HG02885 (cell line): ENCODE measurements at regions not wholly inside any gene's neighbourhood (a gene's known extent, or its start where the extent isn't known, plus 50 kb on each side); places are given as distances from the start of the nearest gene placed in this dataset.

Experiments
- ATAC-seq: cut with Tn5 transposase; IDR thresholded peaks from one replicate; pipeline ENCODE4 v1.9.1; 2021; ENCODE audit warnings: mild to moderate bottlenecking; ENCODE audit not compliant: unreplicated experiment, poor library complexity

- no peak for ATAC-seq
Measured at GRCh38 chr4:28916585-28916984, 1803.6 kb upstream of the PCDH7 start.

- no peak for ATAC-seq
Measured at GRCh38 chr4:28918871-28919270, 1801.3 kb upstream of the PCDH7 start.

- no peak for ATAC-seq
Measured at GRCh38 chr4:28921886-28922285, 1798.3 kb upstream of the PCDH7 start.

GRCh38 chr4:28926156-28926555 lies 1794.0 kb upstream of the PCDH7 start:
- ATAC-seq = no peak

- no peak for ATAC-seq
Measured at GRCh38 chr4:28942631-28943030, 1777.5 kb upstream of the PCDH7 start.

- no peak for ATAC-seq
Measured at GRCh38 chr4:28947374-28947773, 1772.8 kb upstream of the PCDH7 start.

- ATAC-seq = no peak
Measured at GRCh38 chr4:28948501-28948900, 1771.7 kb upstream of the PCDH7 start.

GRCh38 chr4:28966982-28967381 lies 1753.2 kb upstream of the PCDH7 start:
- no peak for ATAC-seq

- ATAC-seq = no peak
Measured at GRCh38 chr4:28973587-28974350, 1746.4 kb upstream of the PCDH7 start.

GRCh38 chr4:28976369-28976768 lies 1743.8 kb upstream of the PCDH7 start:
- no peak for ATAC-seq

GRCh38 chr4:29002151-29002550 lies 1718.0 kb upstream of the PCDH7 start:
- ATAC-seq = no peak

- no peak for ATAC-seq
Measured at GRCh38 chr4:29005838-29006237, 1714.3 kb upstream of the PCDH7 start.

- no peak for ATAC-seq
Measured at GRCh38 chr4:29009908-29010307, 1710.3 kb upstream of the PCDH7 start.

- ATAC-seq = no peak
Measured at GRCh38 chr4:29013341-29013740, 1706.8 kb upstream of the PCDH7 start.

GRCh38 chr4:29014555-29014954 lies 1705.6 kb upstream of the PCDH7 start:
- ATAC-seq = no peak

GRCh38 chr4:29033703-29034102 lies 1686.5 kb upstream of the PCDH7 start:
- ATAC-seq = no peak

- ATAC-seq = no peak
Measured at GRCh38 chr4:29037501-29037900, 1682.7 kb upstream of the PCDH7 start.

- ATAC-seq = no peak
Measured at GRCh38 chr4:29043411-29043810, 1676.8 kb upstream of the PCDH7 start.

GRCh38 chr4:29046186-29046585 lies 1674.0 kb upstream of the PCDH7 start:
- ATAC-seq = no peak

- ATAC-seq = no peak
Measured at GRCh38 chr4:29046781-29047180, 1673.4 kb upstream of the PCDH7 start.

GRCh38 chr4:29047341-29048041 lies 1672.7 kb upstream of the PCDH7 start:
- ATAC-seq = no peak
